Nephron (organoid): ENCODE measurements at regions not wholly inside any gene's neighbourhood (a gene's known extent, or its start where the extent isn't known, plus 50 kb on each side); places are given as distances from the start of the nearest gene placed in this dataset.

ENCODE experiments used
- H3K27ac Mint-ChIP-seq, 3 experiments: 2 replicates each; pipeline ENCODE4 v1.8.0; 2020; ENCODE audit warnings: mixed read lengths in 3 of 3, mild to moderate bottlenecking in 2 of 3, moderate library complexity in 1 of 3
- H3K27me3 Mint-ChIP-seq: 2 replicates; pipeline ENCODE4 v1.8.0; 2021; ENCODE audit warnings: low read depth, mild to moderate bottlenecking, moderate library complexity, mixed read lengths
- H3K36me3 Mint-ChIP-seq: 2 replicates; pipeline ENCODE4 v1.8.0; 2020; ENCODE audit warnings: low read depth, mixed read lengths
- H3K4me1 Mint-ChIP-seq: 2 replicates; pipeline ENCODE4 v1.8.0; 2020; ENCODE audit warnings: mixed read lengths
- H3K4me3 Mint-ChIP-seq, 3 experiments: 2 replicates each; pipeline ENCODE4 v1.8.0; 2020; ENCODE audit warnings: mild to moderate bottlenecking in 3 of 3, mixed read lengths in 3 of 3, moderate library complexity in 2 of 3
- H3K9me3 Mint-ChIP-seq: 2 replicates; pipeline ENCODE4 v1.8.0; 2020; ENCODE audit warnings: mixed read lengths
- TF ChIP-seq, protein P1 (sequence below), 3 experiments: fragments of 200-600 bp; sonication (generic); IDR thresholded peaks; one replicate each; pipeline ENCODE4 v1.5.0; 2021; ENCODE audit warnings: antibody characterized with exemption in 3 of 3; ENCODE audit not compliant: unreplicated experiment in 3 of 3

DNA sequence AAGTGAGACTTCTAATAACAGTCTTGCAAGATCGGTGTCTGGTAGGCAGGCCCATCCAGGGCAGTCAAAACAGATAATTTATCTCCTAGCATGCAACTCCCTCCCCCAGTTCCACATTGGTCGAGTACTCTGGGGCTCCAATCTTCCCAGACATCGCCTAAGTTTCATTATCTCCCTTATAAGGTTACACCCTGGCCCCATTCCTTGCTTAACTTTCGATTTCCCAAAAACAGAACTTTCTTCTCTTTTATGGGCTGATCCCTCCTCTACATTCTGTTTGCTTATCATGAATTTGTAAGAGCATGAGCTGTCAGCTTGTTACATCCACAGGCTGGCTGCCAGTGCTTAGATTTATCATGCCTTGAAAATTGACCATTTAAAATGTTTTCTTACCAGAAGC is 471.3 kb downstream of the TECRL start:
- peak overlapping the region; percentile 80 to 84 (median 83) for H3K27ac Mint-ChIP-seq
- H3K27me3 Mint-ChIP-seq, result no peaks in the 10 kb centered on the region
- peak overlapping the region in 2 of 3 experiments; percentile 21 to 49 for H3K4me3 Mint-ChIP-seq
- H3K9me3 Mint-ChIP-seq, result peaks cover 2% of the 10 kb centered on the region
- TF ChIP-seq, protein P1, sequence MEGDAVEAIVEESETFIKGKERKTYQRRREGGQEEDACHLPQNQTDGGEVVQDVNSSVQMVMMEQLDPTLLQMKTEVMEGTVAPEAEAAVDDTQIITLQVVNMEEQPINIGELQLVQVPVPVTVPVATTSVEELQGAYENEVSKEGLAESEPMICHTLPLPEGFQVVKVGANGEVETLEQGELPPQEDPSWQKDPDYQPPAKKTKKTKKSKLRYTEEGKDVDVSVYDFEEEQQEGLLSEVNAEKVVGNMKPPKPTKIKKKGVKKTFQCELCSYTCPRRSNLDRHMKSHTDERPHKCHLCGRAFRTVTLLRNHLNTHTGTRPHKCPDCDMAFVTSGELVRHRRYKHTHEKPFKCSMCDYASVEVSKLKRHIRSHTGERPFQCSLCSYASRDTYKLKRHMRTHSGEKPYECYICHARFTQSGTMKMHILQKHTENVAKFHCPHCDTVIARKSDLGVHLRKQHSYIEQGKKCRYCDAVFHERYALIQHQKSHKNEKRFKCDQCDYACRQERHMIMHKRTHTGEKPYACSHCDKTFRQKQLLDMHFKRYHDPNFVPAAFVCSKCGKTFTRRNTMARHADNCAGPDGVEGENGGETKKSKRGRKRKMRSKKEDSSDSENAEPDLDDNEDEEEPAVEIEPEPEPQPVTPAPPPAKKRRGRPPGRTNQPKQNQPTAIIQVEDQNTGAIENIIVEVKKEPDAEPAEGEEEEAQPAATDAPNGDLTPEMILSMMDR (IDR thresholded peaks at IDR 0.05; ENCODE audit: unreplicated experiment in 3 of 3), result no peak
- peaks cover 14% of the 10 kb centered on the region for H3K4me1 Mint-ChIP-seq
- no peaks in the 10 kb centered on the region for H3K36me3 Mint-ChIP-seq

DNA sequence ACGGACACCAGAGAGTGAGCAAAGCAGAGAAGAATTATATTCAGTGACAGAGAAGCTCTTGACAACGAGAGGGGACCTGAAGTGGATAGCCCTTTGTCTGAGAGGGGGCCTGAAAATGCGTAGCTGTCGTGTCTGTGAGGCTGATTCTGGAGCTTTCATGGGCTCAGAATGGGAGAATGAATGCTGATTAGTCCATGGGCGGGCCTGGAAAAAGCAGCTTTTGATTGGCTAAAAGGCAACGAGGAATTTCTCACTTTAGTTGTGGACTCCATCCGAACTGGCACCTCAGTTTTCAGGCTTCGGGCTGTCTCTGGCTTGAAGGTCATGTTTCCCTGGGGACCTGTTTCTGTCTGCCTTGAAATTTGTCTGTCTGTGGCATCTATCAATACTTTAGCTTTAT is 487.1 kb downstream of the TECRL start:
- no peak overlapping the region for H3K27ac Mint-ChIP-seq
- H3K27me3 Mint-ChIP-seq, result no peaks in the 10 kb centered on the region
- H3K9me3 Mint-ChIP-seq, result no peaks in the 10 kb centered on the region

DNA sequence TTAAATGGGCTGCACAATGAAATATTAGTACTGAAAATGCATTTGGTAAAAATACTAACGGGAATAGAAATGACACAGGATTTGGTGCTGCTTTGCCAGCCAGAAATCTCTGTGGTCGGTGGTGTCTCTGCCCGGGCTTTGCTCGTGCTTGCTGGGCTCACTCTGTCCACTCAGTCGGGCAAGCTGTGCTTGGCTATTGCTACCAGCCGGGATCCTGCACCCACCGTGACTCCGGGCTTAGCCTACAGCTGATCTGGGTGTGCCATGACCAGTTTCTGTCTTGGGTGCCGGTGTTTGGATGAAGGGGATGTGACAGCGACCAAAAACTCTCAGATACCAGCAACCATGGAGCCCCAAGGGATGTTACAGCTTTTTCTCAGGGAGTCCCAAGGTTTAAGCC is 487.7 kb downstream of the TECRL start:
- no peaks in the 10 kb centered on the region for H3K9me3 Mint-ChIP-seq
- no peak overlapping the region for H3K4me3 Mint-ChIP-seq
- no peak overlapping the region for H3K27ac Mint-ChIP-seq
- H3K36me3 Mint-ChIP-seq, result no peaks in the 10 kb centered on the region
- H3K4me1 Mint-ChIP-seq, result no peaks in the 10 kb centered on the region
- TF ChIP-seq, protein P1 (IDR thresholded peaks at IDR 0.05; ENCODE audit: unreplicated experiment in 3 of 3), result no peak
- H3K27me3 Mint-ChIP-seq, result no peaks in the 10 kb centered on the region

More for the DNA sequence above, 487.1 kb downstream of the TECRL start:
- H3K4me1 Mint-ChIP-seq, result no peaks in the 10 kb centered on the region
- H3K36me3 Mint-ChIP-seq, result no peaks in the 10 kb centered on the region
- TF ChIP-seq, protein P1 (IDR thresholded peaks at IDR 0.05; ENCODE audit: unreplicated experiment in 3 of 3), result no peak
- no peak overlapping the region for H3K4me3 Mint-ChIP-seq

DNA sequence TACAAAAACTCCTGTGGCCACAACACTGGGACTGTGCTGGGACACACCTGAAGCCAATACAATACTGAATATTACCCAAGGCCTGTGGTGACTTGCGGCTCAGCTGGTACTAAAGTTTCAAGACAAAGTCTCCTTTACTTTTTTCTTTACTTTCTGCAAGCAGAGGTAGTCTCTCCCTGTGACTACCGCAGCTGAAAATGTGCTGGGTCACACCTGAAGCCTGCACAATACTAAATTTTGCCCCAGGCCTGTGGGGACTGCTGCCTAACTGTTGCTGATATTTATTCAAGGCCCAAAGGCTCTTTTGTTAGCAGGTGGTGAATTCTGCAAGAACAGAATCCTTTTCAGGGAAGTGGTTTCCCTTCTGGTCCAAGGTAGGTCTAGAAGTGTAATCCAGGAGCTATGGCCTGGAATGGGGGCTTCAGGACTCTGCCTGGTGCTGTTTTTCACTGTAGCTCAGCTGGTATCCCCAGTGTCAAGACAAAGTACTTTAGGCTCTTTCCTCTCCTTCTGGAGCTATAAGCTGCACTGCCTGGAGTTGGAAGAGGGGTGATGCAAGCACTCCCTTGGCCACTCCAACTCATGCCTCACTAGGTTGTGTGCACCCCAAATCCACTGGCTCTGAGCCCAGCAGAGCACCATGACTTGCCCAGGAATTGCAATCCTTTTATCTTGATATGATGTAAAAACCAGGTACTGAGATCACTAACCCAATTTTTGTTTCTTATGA is 489.4 kb downstream of the TECRL start:
- Mint-ChIP-seq H3K27me3 (no peaks in the 10 kb centered on the region), H3K4me1 (no peaks in the 10 kb centered on the region), H3K9me3 (no peaks in the 10 kb centered on the region), H3K4me3 (no peak overlapping the region), H3K27ac (no peak overlapping the region), H3K36me3 (no peaks in the 10 kb centered on the region)
- TF ChIP-seq, protein P1 (IDR thresholded peaks at IDR 0.05; ENCODE audit: unreplicated experiment in 3 of 3), result no peak

DNA sequence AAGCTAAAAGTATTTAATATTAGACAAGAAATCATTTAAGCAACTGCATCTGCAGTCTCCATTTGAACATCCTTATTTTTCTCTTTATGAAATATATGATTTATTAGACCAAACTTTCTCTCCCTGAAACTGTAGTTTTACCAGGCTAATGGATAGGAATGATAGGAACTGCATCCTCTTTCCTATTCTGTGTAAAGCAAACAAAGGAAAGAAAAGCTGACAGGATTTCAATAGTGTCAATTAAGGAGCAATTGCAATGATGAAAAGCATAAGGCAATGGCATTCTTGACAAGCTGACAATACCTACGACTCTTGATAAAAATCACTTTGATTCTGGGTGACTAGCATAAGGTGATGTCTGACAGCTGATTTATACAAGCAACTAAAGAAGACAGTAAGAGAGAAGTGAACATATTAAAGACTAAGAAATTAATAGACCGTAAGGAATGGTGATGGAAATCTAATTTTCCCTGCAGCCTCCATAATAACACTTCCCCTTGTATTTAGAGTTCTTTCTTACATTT is 502.5 kb downstream of the TECRL start:
- Mint-ChIP-seq H3K36me3 (no peaks in the 10 kb centered on the region), H3K4me1 (no peaks in the 10 kb centered on the region), H3K9me3 (no peaks in the 10 kb centered on the region), H3K27ac (no peak overlapping the region), H3K4me3 (no peak overlapping the region), H3K27me3 (no peaks in the 10 kb centered on the region)
- TF ChIP-seq, protein P1 (IDR thresholded peaks at IDR 0.05; ENCODE audit: unreplicated experiment in 3 of 3), result no peak

DNA sequence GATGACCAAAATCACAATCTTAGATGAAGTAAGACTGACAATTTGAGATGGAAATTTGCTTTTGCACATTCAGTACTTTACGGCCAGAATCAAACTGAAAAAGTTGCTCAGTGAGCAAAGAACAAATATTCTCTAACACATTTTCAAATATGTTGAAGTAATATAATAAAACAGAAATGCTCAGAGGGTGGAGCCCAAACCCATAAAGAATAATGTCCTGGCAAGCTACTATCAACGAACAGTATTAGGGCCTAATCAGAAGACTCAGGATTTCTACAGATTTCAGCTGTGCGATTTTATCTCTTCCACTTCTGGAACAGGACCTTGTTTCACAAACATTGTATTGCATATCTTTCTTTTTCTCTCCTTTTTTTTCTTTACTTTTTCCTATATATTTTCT is 505.0 kb downstream of the TECRL start:
- no peak overlapping the region for H3K4me3 Mint-ChIP-seq
- TF ChIP-seq, protein P1 (IDR thresholded peaks at IDR 0.05; ENCODE audit: unreplicated experiment in 3 of 3), result no peak
- no peaks in the 10 kb centered on the region for H3K9me3 Mint-ChIP-seq
- no peaks in the 10 kb centered on the region for H3K27me3 Mint-ChIP-seq
- H3K36me3 Mint-ChIP-seq, result no peaks in the 10 kb centered on the region
- no peaks in the 10 kb centered on the region for H3K4me1 Mint-ChIP-seq
- H3K27ac Mint-ChIP-seq, result no peak overlapping the region
